SK-N-SH (cell line): ENCODE measurements at regions not wholly inside any gene's neighbourhood (a gene's known extent, or its start where the extent isn't known, plus 50 kb on each side); places are given as distances from the start of the nearest gene placed in this dataset.

ENCODE experiments used
- CTCF ChIA-PET: fragments of 300-600, 350-600 bp; formaldehyde crosslinking; extraction: SDS; loops from one replicate; lab custom pipeline; 2021; lab: Yijun Ruan, JAX
- POLR2A ChIA-PET: fragments of 350-600 bp; sonication (Branson Sonifier 250); formaldehyde crosslinking; extraction: SDS; loops from one replicate; lab custom pipeline; 2020; ENCODE audit warnings: antibody characterized with exemption, inconsistent platforms; lab: Yijun Ruan, JAX
- DNase-seq: peaks from one replicate; pipeline ENCODE4 v3.0.0; 2012
- H2AFZ ChIP-seq: fragments of 200-600 bp; sonication (generic); 2 replicates; pipeline ENCODE4 v1.8.1; 2016; ENCODE audit warnings: antibody characterized with exemption, mild to moderate bottlenecking, low read depth
- H3F3A ChIP-seq: fragments of 200-600 bp; sonication (generic); replicated peaks from 2 replicates; pipeline ENCODE3; 2016; ENCODE audit warnings: antibody characterized with exemption, mild to moderate bottlenecking; ENCODE audit not compliant: insufficient read depth
- H3K27ac ChIP-seq, 2 experiments: fragments of 200-500 bp in 1 of 2; fragments of 200-600 bp in 1 of 2; sonication (Bioruptor generic) in 1 of 2; sonication (generic), shearing (Covaris generic) in 1 of 2; 2 replicates each; pipeline versions ENCODE4 v1.5.1 to v1.6.1; 2014 to 2016; ENCODE audit warnings: low read depth in 2 of 2, inconsistent platforms in 1 of 2, low read length in 1 of 2, mild to moderate bottlenecking in 1 of 2, mixed read lengths in 1 of 2
- H3K27me3 ChIP-seq: fragments of 200-600 bp; sonication (generic), shearing (Covaris generic); 2 replicates; pipeline ENCODE4 v1.6.1; 2016; ENCODE audit warnings: mixed run types; ENCODE audit not compliant: insufficient read depth
- H3K36me3 ChIP-seq, 2 experiments: fragments of 200-500 bp in 1 of 2; fragments of 200-600 bp in 1 of 2; sonication (Bioruptor generic) in 1 of 2; sonication (generic) in 1 of 2; replicated peaks in 1 of 2; 2 replicates each; pipeline versions ENCODE3 to v1.5.1; 2014 to 2016; ENCODE audit warnings: low read length in 1 of 2, mild to moderate bottlenecking in 1 of 2; ENCODE audit not compliant: insufficient read depth in 2 of 2, control insufficient read depth in 1 of 2
- H3K4me1 ChIP-seq, 2 experiments: fragments of 200-500 bp in 1 of 2; fragments of 200-600 bp in 1 of 2; sonication (Bioruptor generic) in 1 of 2; sonication (generic), shearing (Covaris generic) in 1 of 2; 2 replicates each; pipeline versions ENCODE4 v1.5.1 to v1.6.1; 2014 to 2016; ENCODE audit warnings: low read depth in 1 of 2, low read length in 1 of 2, mixed run types in 1 of 2; ENCODE audit not compliant: insufficient read depth in 2 of 2, control insufficient read depth in 1 of 2
- H3K4me2 ChIP-seq: fragments of 200-600 bp; sonication (generic), shearing (Covaris generic); 2 replicates; pipeline ENCODE4 v1.6.1; 2017; ENCODE audit warnings: mixed run types
- H3K4me3 ChIP-seq, 2 experiments: fragments of 200-500 bp in 1 of 2; fragments of 200-600 bp in 1 of 2; sonication (Bioruptor generic) in 1 of 2; sonication (generic), shearing (Covaris generic) in 1 of 2; 2 replicates each; pipeline versions ENCODE4 v1.5.1 to v1.8.1; 2014 to 2016; ENCODE audit warnings: low read depth in 2 of 2, inconsistent platforms in 1 of 2, low read length in 1 of 2, mild to moderate bottlenecking in 1 of 2, mixed read lengths in 1 of 2, moderate library complexity in 1 of 2
- H3K79me2 ChIP-seq: fragments of 200-600 bp; sonication (generic); 2 replicates; pipeline ENCODE4 v1.8.1; 2017; ENCODE audit warnings: mild to moderate bottlenecking; ENCODE audit not compliant: insufficient read depth
- H3K9ac ChIP-seq: fragments of 200-600 bp; sonication (generic); 2 replicates; pipeline ENCODE4 v1.6.1; 2017; ENCODE audit warnings: mixed run types
- H3K9me2 ChIP-seq: fragments of 200-600 bp; sonication (generic); 2 replicates; pipeline ENCODE4 v1.6.1; 2017; ENCODE audit warnings: mixed run types
- H3K9me3 ChIP-seq: fragments of 200-600 bp; sonication (generic); 2 replicates; pipeline ENCODE4 v1.6.1; 2017; ENCODE audit warnings: mixed run types, mild to moderate bottlenecking, moderate library complexity
- H4K20me1 ChIP-seq: fragments of 200-600 bp; sonication (generic); 2 replicates; pipeline ENCODE4 v1.6.1; 2017; ENCODE audit warnings: mild to moderate bottlenecking, mixed run types; ENCODE audit not compliant: insufficient read depth
- CHD2 ChIP-seq: fragments of 150-350 bp; IDR thresholded peaks from 2 replicates; pipeline ENCODE4 v1.6.1; 2018; ENCODE audit warnings: low read length; ENCODE audit not compliant: partially characterized antibody
- ELF1 ChIP-seq: IDR thresholded peaks from 2 replicates; pipeline ENCODE4 v1.4.0; 2012
- GATA2 ChIP-seq: sonication (generic); formaldehyde crosslinking; IDR thresholded peaks from 2 replicates; pipeline ENCODE4 v1.5.0; 2020; ENCODE audit warnings: mild to moderate bottlenecking, missing genetic modification reagents
- NRF1 ChIP-seq: IDR thresholded peaks from 2 replicates; pipeline ENCODE4 v1.6.1; 2012; ENCODE audit warnings: low read depth, mild to moderate bottlenecking, low read length
- POLR2AphosphoS5 ChIP-seq: IDR thresholded peaks from 2 replicates; pipeline ENCODE4 v1.6.1; 2012; ENCODE audit warnings: low read depth, low read length
- RAD21 ChIP-seq: IDR thresholded peaks from 2 replicates; pipeline ENCODE4 v1.6.1; 2012; ENCODE audit warnings: mild to moderate bottlenecking, low read length
- RFX5 ChIP-seq: IDR thresholded peaks from 2 replicates; pipeline ENCODE4 v1.6.1; 2012; ENCODE audit warnings: mild to moderate bottlenecking, improper control_type of control experiment, low read length
- SIN3A ChIP-seq: IDR thresholded peaks from 2 replicates; pipeline ENCODE4 v1.6.1; 2012; ENCODE audit warnings: low read depth, mild to moderate bottlenecking, low read length, moderate library complexity, borderline replicate concordance
- WGBS: methylation state at CpG from one replicate; pipeline ENCODE4 v1.1.6; 2017; ENCODE audit warnings: low lambda C conversion rate; 5-methylcytosine and 5-hydroxymethylcytosine counted together
- TF ChIP-seq, protein P1 (sequence below): IDR thresholded peaks from 2 replicates; pipeline ENCODE4; 2012
- TF ChIP-seq, protein P2 (sequence below): IDR thresholded peaks from 2 replicates; pipeline ENCODE4 v1.4.0; 2012; ENCODE audit warnings: low read depth
- TF ChIP-seq, protein P3 (sequence below): fragments of 200-600 bp; sonication (generic); IDR thresholded peaks from 2 replicates; pipeline ENCODE4 v1.6.1; 2017; ENCODE audit warnings: antibody characterized with exemption, mild to moderate bottlenecking, moderate library complexity

DNA sequence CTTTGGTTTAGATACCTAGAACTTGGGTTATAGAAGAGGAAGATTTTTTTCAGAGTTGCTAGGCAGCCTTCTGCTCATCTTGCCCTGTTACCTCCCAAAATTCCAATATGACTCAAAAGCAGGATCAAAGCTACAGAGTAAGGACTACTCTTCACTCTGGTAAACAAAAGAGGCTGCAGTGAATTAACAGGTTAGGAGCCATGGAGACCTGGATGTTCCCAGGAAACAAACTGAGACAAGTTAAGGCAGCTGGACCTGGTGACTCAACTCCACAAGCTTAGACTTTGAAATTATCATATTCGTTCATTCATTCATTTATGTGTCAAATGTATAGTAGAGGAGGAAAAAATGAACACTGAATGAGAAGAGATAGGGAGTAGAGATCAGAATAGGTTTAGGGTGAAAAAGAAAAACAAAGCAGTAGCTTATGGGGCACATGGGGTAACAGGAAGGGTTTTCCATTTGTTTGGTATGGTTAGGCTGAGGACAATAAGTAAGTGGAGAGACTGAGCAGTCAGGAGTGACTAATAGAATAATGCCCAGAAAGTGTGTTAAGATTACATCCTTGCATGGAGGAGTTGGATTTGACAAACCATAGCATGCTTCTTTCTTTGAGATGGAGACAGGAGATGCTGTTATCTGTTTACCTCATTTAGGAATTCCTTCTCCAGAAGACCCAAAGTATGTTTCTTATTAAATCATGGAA is 464.0 kb upstream of the ZNF608 start:
- H3K27ac ChIP-seq: no peak overlapping the region
- H3K4me1 ChIP-seq: no peaks in the 10 kb centered on the region
- no peak overlapping the region for H3K4me2 ChIP-seq
- WGBS: 93% methylated on average over 1 of the region's 1 CpG
- H3F3A ChIP-seq: no peaks in the 10 kb centered on the region
- H3K9me2 ChIP-seq: no peaks in the 10 kb centered on the region; the same call in 1 of the 2 replicates
- no peak overlapping the region for H3K4me3 ChIP-seq
- H3K9ac ChIP-seq: no peak overlapping the region
- DNase-seq: no peak
- H3K36me3 ChIP-seq: no peaks in the 10 kb centered on the region
- ChIA-PET POLR2A (interaction anchor here (1.2 kb wide), 1 partner anchor 10 kb away, joined by 4 read pairs; no protein-coding TSS in a partner anchor), CTCF (no interaction called here)
- H3K27me3 ChIP-seq: no peaks in the 10 kb centered on the region
- TF ChIP-seq, protein P1, sequence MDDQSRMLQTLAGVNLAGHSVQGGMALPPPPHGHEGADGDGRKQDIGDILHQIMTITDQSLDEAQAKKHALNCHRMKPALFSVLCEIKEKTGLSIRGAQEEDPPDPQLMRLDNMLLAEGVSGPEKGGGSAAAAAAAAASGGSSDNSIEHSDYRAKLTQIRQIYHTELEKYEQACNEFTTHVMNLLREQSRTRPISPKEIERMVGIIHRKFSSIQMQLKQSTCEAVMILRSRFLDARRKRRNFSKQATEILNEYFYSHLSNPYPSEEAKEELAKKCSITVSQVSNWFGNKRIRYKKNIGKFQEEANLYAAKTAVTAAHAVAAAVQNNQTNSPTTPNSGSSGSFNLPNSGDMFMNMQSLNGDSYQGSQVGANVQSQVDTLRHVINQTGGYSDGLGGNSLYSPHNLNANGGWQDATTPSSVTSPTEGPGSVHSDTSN: no peak
- TF ChIP-seq RAD21 (no peak), POLR2AphosphoS5 (no peak), NRF1 (no peak), RFX5 (no peak), GATA2 (CRISPR knock-in tag) (no peak), CHD2 (no peak)
- TF ChIP-seq, protein P2, sequence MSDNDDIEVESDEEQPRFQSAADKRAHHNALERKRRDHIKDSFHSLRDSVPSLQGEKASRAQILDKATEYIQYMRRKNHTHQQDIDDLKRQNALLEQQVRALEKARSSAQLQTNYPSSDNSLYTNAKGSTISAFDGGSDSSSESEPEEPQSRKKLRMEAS: no peak
- no peaks in the 10 kb centered on the region for H3K9me3 ChIP-seq
- H2AFZ ChIP-seq: no peak overlapping the region
- no peaks in the 10 kb centered on the region for H3K79me2 ChIP-seq
- no peaks in the 10 kb centered on the region for H4K20me1 ChIP-seq

DNA sequence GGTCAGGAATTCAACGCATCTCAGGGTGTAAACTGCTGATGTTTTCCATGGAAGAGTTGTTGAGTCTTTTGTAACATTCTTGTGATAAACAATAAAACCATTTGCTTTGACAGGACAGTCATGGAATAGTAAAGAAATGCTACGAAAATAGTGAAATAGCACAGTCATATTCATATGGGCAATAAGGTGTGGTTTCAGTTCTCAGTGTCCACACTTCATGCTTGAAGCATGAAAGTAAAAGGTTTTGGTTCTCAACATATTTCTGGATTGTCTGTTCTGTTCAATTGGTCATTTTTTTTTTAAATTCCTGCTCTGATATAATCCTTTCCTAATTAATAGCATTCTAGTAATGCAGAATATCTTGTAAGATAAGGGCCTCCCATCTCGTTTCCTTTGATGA is 467.6 kb upstream of the ZNF608 start:
- H3K79me2 ChIP-seq: no peaks in the 10 kb centered on the region
- whole genome bisulfite sequencing: 86% methylated on average over 3 of the region's 3 CpGs
- ChIA-PET POLR2A (no interaction called here), CTCF (no interaction called here)
- TF ChIP-seq ELF1: no peak
- TF ChIP-seq POLR2AphosphoS5: no peak
- TF ChIP-seq, protein P3, sequence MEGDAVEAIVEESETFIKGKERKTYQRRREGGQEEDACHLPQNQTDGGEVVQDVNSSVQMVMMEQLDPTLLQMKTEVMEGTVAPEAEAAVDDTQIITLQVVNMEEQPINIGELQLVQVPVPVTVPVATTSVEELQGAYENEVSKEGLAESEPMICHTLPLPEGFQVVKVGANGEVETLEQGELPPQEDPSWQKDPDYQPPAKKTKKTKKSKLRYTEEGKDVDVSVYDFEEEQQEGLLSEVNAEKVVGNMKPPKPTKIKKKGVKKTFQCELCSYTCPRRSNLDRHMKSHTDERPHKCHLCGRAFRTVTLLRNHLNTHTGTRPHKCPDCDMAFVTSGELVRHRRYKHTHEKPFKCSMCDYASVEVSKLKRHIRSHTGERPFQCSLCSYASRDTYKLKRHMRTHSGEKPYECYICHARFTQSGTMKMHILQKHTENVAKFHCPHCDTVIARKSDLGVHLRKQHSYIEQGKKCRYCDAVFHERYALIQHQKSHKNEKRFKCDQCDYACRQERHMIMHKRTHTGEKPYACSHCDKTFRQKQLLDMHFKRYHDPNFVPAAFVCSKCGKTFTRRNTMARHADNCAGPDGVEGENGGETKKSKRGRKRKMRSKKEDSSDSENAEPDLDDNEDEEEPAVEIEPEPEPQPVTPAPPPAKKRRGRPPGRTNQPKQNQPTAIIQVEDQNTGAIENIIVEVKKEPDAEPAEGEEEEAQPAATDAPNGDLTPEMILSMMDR: no peak
- no peak for TF ChIP-seq SIN3A
- no peaks in the 10 kb centered on the region for H4K20me1 ChIP-seq
- DNase-seq: no peak
- H2AFZ ChIP-seq: no peak overlapping the region
- no peak overlapping the region for H3K4me3 ChIP-seq
- no peak overlapping the region for H3K27ac ChIP-seq
- no peak overlapping the region for H3K4me2 ChIP-seq
- no peaks in the 10 kb centered on the region for H3K9me3 ChIP-seq
- no peaks in the 10 kb centered on the region for H3K27me3 ChIP-seq
- H3K9me2 ChIP-seq: no peaks in the 10 kb centered on the region; the same call in 1 of the 2 replicates
- no peaks in the 10 kb centered on the region for H3K4me1 ChIP-seq
- H3F3A ChIP-seq: no peaks in the 10 kb centered on the region
- no peaks in the 10 kb centered on the region for H3K36me3 ChIP-seq
- H3K9ac ChIP-seq: no peak overlapping the region
